HG02870 (cell line): ENCODE measurements at regions not wholly inside any gene's neighbourhood (a gene's known extent, or its start where the extent isn't known, plus 50 kb on each side); places are given as distances from the start of the nearest gene placed in this dataset.
A peak's percentile ranks its signal among the peaks of the same experiment; 100 is the strongest.
"Not testable (repeated sequence)": the region's sequence is repeated elsewhere in the genome, so short reads cannot be mapped to it uniquely, and the experiment has no call there.

Experiments used
- ATAC-seq: cut with Tn5 transposase; IDR thresholded peaks from one replicate; pipeline ENCODE4 v1.9.1; 2021; ENCODE audit warnings: mild to moderate bottlenecking, moderate library complexity; ENCODE audit not compliant: unreplicated experiment

DNA sequence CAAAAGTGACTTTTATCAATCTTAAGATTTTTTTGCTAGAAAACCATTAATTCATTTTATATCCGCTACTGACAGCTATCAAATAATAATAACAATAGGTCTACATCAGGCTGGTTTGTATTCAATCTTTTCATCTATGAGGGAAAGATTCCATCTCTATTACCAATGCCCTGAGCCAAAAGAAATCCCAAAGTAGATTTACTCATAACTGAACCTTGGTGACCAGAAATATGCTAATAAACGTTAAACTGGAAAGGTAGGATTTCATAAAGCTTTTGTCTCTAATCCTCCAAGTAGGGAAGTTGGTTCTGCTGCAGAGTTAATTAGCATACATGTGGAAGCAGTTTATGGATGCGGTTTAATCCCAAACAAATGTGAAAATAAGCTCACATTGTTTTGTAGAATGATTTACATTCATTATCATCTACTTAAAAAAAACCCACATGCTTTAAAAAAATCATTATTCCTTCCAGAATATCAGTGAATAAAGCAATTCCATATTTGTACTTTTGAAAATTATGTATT is 715.5 kb downstream of the CETN3 start:
- no peak for ATAC-seq

DNA sequence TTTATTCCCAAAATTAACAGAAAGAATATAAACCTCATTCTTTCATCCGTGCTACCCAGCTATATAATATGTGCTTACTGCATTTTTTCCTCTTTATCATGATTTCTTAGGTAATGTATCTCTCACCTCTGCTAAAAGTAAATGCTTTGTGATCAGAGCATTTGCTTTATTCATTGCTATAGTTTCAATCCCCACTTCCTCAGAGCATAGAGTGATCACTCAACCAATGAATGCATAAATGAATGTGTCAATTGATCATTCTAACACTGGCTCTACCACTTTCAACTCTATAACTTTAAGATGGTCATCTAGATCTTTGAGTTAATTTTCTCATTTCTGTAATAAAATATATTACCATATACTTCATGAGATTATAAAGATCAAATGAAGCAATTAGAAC is 719.2 kb downstream of the CETN3 start:
- no peak for ATAC-seq

DNA sequence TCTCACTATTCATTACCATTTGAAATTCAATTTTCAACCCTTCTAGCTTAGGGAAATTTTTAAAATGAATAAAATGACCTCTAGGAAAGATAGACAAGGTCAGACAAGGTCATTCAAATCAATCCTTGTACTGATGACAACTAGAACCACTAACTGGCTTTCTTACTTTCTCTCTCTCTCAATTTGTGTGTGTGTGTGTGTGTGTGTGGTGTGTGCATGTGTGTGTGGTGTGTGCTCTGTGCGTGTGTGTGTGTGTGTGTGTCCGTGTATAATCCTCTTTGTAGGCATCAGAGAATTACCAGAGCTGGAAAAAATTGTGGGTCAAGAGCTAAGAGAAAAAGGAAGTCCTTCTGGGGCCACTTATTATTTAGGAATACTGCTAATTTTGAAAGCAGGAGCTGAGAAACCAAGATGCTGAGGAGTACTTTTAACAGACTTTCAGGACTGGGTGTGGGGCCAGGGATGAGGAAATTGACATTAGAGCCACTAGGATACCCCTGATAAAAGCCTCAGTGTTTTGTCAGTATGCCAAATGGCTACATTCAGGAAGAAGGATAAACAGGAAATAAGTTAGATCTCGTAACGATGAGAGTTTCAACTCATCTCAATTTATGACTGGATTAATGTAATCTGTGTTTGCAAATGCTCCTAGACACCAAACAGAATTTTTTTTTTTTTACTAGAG is 723.3 kb downstream of the CETN3 start:
- no peak for ATAC-seq

DNA sequence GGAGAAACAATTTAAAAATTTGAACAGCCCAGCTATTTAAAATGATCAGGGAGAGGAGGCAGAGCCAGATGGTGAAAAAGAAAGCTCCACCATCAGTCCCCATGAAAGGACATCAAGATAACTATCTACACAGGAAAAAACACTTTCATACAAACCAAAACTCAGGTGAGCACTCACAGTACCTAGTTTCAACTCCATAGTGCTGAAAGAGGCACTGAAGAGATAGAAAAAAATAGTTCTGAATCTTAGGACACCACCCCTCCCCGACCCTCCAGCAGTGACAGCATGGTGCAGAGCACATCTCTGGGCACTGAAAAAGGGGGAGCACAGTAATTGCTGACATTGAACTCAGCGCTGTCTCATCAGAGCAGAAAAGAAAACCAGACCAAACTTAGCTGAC is 732.9 kb downstream of the CETN3 start:
- ATAC-seq, result no peak

DNA sequence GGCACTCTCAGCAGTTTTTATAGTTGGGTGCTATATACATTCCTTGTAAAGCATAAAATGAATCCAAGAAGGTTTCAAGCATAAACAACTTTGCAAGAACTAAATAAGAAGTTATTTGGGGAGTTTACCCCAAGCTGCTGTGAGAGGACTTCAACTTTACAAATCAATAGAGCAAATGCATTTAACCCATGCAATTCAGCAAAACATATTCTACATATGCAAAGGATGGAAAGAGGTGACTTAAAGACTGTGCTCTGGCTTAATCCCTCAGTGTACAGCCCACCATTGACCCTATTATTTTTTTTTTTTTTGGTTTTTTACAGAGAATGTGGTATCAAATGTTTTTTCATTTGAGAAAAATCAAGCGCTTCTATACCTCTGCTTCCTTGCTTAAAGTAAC is 736.5 kb downstream of the CETN3 start:
- ATAC-seq, result no peak

DNA sequence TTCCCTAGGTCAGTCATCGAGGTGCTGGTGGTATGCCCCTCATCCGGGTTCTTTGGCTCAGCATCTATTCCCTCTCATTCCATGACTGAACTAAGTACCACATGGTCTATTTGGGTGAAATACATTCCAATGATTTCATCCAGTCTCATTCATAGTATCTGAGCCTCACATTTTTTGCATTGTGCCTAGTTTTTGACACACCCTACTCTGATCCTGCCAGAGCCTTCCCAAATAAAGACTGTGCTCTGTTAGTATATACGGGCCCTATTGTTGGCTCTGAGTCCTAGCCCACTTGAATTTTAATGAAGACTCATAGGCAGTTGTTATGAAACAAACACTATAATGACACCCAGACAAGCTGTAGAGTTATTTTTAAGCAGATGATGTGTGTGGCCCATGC is 740.7 kb downstream of the CETN3 start:
- ATAC-seq, result no peak

DNA sequence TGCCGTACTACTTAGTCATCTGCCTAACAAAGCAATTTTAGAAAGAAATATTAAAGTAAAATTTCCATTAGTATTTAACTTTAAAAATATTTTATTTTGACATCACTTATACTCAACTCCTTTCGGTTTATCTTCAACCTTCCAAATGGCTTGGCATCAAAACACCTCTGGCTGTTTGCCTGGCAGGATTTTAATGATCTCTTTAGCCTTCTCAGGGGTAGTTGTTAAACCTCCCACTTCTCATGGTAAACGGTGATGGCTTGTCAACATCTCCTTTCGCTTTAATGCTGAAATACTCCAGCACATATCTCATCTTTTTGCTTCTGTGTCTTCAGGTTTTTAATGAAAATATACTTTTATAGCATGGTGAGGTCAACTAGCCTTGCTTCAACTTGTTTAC is 747.1 kb downstream of the CETN3 start:
- no peak for ATAC-seq

DNA sequence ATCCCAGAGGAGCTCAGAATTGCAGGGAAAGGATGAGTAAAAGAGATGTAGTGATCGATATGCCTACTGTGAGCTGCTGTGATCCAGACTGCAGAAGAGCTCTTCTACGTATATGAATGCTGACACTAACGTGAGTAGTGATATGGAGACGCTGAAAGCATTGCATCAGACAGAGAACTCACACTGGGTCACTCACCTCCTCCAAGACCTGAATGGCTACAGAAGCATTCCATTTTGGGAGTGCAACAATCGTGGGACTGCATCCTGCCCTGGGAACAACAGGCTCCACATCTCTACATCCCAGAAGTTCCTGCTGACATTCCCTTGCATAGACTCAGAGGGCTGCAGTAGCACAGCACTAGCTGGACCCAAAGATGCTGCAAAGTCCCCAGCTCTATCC is 755.9 kb upstream of the MEF2C start:
- no peak for ATAC-seq

DNA sequence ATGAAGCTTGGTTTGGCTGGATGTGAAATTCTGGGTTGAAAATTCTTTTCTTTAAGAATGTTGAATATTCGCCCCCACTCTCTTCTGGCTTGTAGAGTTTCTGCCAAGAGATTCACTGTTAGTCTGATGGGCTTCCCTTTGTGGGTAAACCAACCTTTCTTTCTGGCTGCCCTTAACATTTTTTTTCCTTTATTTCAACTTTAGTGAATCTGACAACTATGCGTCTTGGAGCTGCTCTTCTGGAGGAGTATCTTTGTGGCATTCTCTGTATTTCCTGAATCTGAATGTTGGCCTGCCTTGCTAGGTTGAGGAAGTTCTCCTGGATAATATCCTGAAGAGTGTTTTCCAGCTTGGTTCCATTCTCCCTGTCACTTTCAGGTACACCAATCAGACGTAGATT is 751.2 kb upstream of the MEF2C start:
- not testable (repeated sequence) for ATAC-seq

DNA sequence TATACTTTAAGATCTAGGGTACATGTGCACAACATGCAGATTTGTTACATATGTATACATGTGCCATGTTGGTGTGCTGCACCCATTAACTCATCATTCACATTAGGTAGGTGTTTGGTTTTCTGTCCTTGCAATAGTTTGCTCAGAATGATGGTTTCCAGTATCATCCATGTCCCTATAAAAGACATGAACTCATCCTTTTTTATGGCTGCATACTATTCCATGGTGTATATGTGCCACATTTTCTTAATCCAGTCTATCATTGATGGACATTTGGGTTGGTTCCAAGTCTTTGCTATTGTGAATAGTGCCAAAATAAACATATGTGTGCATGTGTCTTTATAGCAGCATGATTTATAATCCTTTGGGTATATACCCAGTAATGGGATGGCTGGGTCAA is 747.1 kb upstream of the MEF2C start:
- ATAC-seq, result not testable (repeated sequence)

DNA sequence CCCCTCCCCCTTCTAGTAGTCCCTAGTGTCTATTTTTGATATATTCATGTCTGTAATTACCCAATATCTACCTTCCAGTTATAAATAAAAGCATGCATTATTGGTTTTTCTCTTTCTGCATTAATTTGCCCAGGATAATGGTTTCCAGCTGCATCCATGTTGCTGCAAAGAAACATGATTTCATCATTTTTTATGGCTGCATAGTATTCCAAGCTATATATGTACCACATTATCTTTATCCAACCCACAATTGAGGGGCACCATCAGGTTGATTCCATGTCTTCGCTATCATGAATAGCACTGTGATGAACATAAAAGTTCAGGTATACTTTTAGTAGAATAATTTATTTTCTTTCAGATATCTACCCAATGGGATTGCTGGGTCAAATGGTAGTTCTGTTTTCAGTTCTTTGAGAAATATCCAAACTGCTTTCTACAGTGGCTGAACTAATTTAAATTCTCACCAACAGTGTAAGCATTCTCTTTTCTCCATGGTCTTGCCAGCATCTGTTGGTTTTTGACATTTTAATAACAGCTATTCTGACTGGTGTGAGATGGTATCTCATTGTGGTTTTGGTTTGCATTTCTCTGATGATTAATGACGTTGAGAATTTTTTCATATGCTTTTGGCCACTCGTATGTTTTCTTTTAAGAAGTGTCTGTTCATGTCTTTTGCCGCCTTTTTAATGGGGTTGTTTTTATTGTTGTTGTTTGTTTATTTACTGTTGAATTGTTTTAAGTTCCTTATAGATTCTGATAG is 746.1 kb upstream of the MEF2C start:
- ATAC-seq, result no peak

DNA sequence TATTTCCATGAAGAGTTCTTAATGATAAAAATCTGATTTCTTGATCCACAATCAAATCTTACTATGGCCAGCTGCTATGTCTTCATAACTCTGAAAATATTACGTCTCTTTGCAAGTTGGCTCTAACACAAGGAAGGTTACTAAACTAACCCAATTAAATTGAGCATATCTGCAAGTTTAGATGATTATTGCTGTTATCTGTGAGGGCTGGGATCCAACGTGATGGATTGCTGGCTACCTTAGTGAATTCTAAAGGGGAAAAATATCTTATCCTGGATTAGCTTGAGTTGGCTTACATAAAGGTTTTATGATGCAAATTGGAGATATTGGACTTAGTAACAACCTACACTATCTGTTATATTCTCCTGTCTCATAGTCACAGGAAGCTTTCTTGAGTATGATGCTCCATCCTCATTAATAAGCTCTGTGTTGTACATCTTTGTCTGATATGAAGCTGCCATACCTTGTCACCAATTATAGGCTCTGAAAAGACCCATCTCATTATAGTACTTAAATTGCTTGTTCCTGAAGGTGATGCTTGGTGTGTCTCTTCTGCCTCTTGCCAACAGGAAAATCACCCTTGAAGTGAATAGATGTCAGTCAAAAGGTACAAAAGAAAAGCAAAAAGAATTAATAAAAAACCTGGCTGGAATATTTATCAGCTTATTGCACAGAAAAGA is 733.0 kb upstream of the MEF2C start:
- ATAC-seq, result no peak

DNA sequence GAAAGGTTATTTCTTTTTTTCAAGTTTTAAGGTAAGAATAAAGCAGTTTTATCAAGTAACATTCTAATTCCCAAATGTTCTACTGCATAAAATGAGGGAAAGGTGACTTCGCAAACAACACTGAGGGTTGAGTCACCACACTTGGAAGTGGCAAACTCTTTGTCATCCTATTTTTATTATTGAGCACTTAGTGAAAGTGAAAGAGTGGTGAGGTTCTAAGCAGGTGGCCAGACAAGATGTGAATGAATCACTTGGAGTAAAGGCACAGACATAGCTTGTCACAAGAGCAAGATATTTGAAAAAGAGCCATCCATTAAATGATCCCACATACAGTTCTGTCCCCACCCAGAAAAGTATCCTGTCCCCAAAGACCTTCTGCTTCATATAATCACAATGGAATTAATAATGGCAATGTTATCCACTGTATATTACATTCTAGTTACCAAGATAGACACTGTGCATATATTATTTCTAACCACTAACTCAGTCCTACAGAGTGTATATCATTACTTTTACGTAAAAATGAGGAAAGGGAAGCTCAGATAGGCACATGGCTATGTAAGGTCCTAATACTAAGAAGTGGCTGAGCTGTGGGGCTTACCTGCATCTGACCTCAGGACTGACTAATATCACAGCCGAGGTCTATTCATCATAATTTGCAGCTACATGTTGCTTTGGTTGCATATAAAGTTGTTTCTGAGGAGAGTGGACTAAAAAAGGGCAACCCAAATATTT is 730.4 kb upstream of the MEF2C start:
- peak; percentile 97 for ATAC-seq

DNA sequence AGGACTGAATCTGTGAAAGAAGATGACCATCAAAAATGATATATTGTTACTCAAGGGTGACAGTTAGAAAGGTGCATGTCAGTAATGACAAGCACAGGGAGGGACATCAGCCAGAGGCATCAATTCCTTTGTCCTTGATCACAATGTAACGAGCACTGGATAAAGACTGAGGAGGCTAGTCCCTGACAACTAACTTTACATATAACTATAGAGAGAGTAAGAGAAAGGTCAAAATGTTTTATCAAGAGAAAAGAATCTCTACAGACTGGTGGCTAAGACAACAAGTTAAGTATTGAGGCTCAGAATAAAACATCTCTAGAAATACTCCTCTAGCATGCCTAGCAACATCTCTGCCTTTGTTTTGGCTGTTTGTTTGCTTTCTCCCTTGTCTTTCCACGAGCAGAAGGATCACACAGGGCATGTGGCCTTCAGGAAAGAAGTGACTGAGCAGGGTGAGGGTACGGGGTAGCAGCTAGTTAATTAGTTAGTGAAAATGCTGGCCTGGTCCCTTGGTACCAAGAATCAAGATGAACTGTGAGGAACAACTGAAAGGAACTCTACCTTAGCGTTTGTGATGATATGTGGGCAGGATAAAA is 724.1 kb upstream of the MEF2C start:
- ATAC-seq, result no peak

DNA sequence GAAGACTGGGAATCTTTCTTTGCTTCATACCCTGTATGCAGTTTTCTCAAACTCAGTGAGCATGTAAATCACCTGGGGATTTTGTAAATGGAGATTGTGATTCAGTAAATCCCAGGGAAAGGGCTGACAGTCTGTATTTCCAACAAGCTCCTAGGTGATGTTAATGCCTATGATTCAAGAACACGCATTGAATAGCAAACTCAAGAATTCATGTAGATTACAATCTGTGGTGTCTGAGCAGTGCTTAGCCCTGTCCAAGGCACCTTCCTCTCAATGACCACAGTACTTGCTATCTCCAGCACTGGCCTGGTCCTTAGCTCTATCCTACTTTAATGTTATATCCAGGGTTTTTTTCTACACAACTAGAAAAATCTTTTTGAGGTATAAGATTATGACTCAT is 721.4 kb upstream of the MEF2C start:
- no peak for ATAC-seq

DNA sequence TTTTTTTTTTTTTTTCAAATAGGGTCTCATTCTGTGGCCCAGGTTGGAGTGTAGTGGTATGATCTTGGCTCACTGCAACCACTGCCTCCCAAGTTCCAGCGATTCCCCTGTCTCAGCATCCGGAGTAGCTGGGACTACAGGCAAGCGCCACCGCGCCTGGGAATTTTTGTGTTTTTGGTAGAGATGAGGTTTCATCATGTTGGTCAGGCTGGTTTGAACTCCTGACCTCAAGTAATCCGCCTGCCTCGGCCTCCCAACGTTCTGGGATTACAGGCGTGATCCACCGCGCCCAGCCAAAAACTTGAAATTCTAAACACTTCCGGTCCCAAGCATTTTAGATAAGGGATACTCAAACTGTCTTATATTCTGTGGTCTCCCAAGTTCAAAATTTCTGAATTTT is 718.9 kb upstream of the MEF2C start:
- no peak for ATAC-seq

DNA sequence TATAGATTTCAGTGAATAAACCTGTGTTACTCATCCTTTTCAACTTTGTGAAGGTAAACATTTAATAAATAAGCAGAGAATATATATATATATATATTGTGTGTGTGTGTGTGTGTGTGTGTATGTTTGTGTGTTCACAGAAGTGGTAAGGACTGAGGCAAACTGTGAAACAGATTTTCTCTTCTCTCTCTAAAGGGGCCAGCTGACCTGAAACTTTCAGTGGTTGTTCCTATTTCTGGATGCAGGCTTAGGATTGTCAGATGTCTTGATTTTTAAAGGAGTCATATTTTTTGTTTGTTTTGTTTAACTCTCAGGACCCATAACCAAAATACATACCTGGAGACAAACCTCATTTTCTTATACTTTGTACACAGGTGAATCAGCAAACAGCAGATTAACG is 714.9 kb upstream of the MEF2C start:
- no peak for ATAC-seq

DNA sequence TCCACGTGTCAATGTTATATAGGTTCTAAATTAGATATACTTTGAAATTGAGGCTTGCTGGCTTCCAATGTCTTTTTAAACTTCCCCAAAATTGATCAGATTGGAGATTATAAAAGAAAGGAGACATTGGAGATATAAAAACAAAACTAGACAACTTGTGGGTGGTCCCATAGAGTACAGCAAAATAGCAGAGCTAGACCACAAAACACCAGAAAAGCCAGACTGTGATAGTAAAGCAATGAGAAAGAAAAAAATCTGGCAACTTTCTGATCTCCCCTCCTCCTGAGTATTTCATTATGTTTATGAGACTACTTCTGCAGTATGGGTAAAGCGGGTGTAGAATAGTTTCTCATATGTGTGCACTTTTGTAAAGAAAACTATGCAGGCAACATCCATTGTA is 713.8 kb upstream of the MEF2C start:
- no peak for ATAC-seq

DNA sequence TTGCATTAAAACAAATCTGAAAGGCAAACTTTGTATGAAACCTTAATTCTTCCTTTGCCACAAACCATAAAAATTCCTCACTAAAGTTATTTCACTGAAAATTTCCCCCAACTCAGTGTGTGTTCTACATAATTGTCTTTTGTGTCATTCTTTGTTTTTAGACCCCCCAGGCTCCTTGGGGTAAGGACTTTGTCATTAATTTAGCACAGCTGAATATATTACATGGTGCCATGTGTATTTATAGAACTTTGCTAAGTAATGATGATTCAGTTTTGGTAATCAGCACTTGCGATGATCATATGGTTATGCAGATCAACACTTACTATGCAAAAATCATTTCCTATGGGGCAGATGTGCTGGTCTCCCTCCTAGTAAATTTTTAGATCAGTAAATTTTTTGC is 712.1 kb upstream of the MEF2C start:
- ATAC-seq, result no peak

DNA sequence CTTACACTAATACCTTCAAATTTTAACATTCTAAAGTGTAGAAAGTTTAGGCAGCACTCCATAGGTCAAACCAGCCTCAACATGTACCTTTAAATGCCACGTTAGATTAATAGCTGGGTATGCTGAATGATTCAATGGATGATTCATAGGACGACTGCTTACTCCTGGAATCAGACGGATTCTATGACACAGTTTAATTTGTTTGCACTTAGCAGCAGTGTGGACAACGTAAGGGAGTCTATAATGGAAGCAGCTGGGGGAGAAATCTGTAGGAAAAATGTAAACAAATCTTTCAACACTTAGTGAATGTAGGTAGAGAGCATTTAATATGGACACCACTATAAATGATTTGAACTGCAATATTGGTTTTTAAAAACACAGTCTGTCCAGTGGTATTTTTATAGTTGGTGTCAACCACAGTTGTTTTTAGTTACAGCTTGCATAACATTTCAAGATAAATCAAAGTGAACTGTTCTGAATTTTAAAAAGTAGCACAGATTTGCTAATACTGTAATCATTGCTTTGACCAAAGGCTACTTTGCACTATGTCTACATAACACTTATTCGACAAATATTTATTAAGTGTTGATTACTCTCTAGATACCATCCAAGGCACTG is 701.5 kb upstream of the MEF2C start:
- ATAC-seq, result no peak
